HG02759 (cell line): ENCODE measurements at regions not wholly inside any gene's neighbourhood (a gene's known extent, or its start where the extent isn't known, plus 50 kb on each side); places are given as distances from the start of the nearest gene placed in this dataset.

Experiments
- ATAC-seq: cut with Tn5 transposase; IDR thresholded peaks from one replicate; pipeline ENCODE4 v1.9.1; 2021; ENCODE audit warnings: mild to moderate bottlenecking, moderate library complexity; ENCODE audit not compliant: unreplicated experiment

DNA sequence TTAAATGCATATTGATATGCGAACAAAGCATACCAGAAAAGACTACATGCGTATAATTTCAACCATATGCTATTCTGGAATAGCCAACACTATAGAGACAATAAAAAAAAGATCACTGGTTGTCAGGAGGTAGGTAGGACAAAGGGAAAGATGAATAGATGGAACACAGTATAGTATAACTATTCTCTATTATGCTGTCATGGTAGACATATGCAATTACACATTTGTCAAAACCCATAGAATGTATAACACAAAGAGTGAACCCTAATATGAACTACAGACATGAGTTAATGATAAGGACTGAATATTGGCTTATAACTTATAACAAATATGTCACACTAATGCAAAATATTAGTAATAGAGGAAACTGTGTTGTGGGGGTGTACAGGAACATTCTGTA is 460.8 kb downstream of the TAF11L14 start:
- ATAC-seq: no peak

DNA sequence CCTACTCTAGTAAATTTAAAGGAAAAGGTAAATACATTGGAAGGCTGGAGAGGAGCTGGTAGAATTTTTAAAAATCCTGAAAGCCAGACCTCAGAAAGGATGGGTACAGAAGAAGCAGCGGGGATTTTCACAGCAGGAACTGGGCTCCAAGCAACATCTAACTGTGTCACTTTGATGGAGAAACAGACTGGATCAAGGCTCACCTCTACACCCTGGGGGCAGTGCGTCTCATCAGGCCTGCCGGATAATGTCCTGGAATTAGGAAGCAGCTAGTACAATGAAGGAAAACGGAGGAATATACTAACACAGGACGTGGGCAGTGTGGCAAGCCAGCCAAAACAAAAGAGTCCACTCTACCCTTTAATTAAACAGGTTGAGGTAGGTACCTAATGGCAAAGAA is 463.6 kb downstream of the TAF11L14 start:
- ATAC-seq: no peak

GRCh38 chr5:18098691-18099090 is 464.4 kb downstream of the TAF11L14 start:
- ATAC-seq: no peak

GRCh38 chr5:18099261-18099660 is 465.0 kb downstream of the TAF11L14 start:
- no peak for ATAC-seq

DNA sequence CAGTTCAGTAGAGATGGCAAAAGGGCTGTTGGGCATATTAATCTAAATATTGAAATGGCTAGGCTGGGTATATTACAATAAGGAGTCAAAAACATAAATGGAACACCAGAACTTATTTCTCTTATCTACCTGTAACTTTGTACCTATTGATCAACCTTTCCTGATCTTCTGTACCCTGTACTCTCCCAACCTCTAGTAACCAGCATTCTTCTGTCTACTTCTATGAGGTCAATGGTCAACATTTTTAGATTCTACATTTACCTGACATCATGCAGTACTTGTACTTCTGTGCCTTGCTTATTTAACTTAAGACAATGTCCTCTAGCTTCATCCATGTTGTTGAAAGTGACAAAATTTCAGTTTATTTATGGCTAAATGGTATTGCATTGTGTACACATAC is 467.3 kb downstream of the TAF11L14 start:
- no peak for ATAC-seq

DNA sequence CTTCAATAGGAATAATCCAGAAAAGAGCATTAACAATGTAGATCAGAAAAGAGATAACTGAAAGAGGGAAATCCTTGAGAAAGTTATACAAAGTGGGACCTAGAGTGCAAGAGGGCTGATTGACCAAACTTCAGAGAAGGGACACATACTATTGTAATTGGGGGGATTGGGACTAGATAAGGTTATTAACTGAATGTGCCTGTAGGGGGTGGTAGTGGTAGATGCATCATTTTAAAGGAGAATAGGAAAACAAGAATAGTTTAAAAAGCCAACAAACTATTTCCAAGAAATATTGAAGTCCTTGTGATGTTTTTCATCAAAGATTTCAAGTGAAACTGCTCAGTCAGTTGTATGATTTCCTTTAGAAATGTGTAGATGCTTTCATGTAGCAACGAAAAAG is 468.5 kb downstream of the TAF11L14 start:
- no peak for ATAC-seq

DNA sequence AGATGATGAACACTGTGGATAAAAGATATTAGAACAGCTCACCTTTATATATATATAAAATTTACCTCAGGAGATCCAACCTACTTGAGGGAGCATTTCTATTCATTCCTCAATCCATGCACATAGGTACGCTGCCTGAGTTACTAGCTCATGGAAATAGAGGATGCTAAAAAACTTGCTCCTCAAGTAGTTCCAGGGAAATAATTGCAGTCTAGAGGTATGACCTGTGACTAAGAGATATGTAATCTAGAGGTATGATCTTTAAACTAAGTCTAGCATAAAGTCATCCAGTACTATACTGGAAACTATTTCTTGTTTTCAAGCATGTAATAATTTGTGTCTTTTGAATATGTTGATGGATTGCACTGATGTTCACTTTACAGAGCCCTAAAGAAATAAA is 471.2 kb downstream of the TAF11L14 start:
- ATAC-seq: no peak

GRCh38 chr5:18111906-18112465 is 477.7 kb downstream of the TAF11L14 start:
- no peak for ATAC-seq

GRCh38 chr5:18113721-18114120 is 479.5 kb downstream of the TAF11L14 start:
- no peak for ATAC-seq

- no peak for ATAC-seq
Observed at GRCh38 chr5:18114151-18114757, 480.0 kb downstream of the TAF11L14 start.

DNA sequence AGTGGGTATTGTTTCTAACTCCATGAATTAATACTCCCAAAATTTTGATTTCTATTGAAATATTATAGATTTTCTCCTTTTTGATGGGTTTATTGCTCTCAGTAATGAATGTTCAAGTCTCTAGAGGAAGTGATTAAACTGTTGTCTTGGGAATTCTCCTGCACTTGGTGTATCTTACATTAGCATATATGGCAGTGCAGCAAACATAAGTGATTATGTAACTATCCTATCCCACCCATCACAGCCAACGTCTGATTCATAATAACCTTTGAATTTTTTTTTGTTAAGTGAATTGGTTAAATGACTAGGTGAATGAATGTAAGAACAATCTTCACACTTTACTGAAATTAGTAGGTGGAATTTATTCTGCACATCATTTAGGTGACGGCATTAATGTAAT is 483.7 kb downstream of the TAF11L14 start:
- no peak for ATAC-seq

- no peak for ATAC-seq
Observed at GRCh38 chr5:18119156-18119785, 485.0 kb downstream of the TAF11L14 start.

DNA sequence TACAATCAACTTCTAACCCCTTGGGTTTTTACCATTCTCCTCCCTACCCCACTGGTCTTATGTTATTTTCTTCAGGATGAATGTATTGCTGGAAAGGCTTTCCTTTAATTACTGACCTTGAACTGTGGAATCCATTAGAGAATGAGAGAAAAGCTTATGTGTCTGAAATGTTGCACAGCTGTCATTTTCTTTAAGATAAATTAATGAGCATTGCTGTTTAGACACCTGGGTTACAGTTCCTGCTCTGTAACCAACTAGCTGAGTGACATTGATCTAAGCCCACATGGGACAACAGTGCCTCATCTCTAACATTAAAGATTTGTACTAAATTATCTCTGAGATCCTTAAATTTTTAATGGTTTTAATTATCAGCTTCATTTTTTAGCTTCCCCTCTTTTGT is 507.0 kb downstream of the TAF11L14 start:
- no peak for ATAC-seq

DNA sequence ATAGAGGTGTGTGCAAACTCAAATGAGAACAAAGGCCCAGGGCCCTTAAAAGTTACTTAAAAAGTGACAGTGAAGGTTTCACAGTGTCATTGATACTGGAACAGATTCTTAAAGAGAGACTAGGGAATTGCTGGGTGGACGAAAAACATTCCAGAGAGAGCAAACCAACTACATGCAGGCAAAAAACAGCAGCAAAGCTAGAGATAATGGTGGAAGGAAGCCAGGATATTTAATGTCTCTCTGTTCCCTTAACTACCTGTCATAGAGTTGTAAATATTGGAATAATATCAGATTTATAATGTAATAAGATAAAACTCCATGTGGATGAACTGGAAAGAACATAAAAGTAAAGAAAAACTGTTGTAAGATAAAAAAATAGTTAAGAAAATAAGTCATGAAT is 508.6 kb downstream of the TAF11L14 start:
- no peak for ATAC-seq

GRCh38 chr5:18152671-18153070 is 518.4 kb downstream of the TAF11L14 start:
- ATAC-seq: no peak

GRCh38 chr5:18158166-18158565 is 523.9 kb downstream of the TAF11L14 start:
- no peak for ATAC-seq

GRCh38 chr5:18159331-18159730 is 525.1 kb downstream of the TAF11L14 start:
- no peak for ATAC-seq

GRCh38 chr5:18171684-18172083 is 537.4 kb downstream of the TAF11L14 start:
- ATAC-seq: no peak

GRCh38 chr5:18179579-18179978 is 545.3 kb downstream of the TAF11L14 start:
- no peak for ATAC-seq

GRCh38 chr5:18181575-18181974 is 547.3 kb downstream of the TAF11L14 start:
- ATAC-seq: no peak

DNA sequence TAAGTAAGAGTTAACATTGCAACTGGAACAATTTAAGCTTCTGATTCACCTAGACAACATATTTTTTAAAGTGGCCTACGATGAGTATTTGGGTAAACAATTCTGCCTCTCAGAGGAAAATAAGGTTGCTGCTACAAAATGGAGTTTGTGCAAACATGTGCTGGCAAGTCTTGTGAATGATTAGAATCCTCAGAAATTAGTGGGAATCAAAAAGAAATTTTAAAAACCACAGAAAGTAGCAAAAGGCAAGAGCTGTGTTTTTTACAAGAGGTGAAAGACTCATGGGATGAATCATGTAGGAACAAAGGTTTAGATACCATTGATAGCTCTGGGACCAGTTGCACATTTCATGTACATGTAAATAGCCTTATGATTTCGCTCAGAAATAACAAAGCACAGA is 561.6 kb downstream of the TAF11L14 start:
- ATAC-seq: no peak

DNA sequence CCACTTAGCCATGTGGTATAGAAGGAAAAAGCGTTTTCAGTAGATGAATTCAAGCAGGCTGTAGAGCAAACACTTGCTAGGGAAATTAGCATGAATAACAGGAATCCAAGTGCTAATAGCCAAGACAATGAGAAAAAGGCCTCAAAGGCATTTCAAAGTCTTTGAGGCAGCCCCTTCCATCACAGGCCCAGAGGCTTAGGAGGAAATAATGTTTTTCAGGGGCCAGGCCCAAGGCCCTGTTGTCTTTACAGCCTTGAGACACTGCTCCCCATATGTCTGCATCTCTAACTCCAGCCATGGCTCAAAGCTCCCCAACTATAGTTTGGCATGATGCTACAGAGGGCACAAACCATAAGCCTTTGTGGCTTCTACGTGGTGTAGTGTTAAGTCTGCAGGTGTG is 563.5 kb downstream of the TAF11L14 start:
- no peak for ATAC-seq

- no peak for ATAC-seq
Observed at GRCh38 chr5:18202164-18202563, 567.9 kb downstream of the TAF11L14 start.
